MM.1S (cell line): ENCODE measurements at regions not wholly inside any gene's neighbourhood (a gene's known extent, or its start where the extent isn't known, plus 50 kb on each side); places are given as distances from the start of the nearest gene placed in this dataset.
"Not testable (repeated sequence)": the region's sequence is repeated elsewhere in the genome, so short reads cannot be mapped to it uniquely, and the experiment has no call there.

Experiments used
- DNase-seq: peaks from one replicate; pipeline ENCODE4 v3.0.0-alpha.2; 2015
- H2AFZ ChIP-seq: fragments of 300-600 bp; sonication (generic); 2 replicates; pipeline ENCODE4 v1.6.0; 2016; ENCODE audit warnings: antibody characterized with exemption, low read length
- H3F3A ChIP-seq: fragments of 300-600 bp; sonication (generic); 2 replicates; pipeline ENCODE4 v1.6.1; 2016; ENCODE audit warnings: mild to moderate bottlenecking, antibody characterized with exemption, low read length, moderate library complexity, mixed read lengths; ENCODE audit not compliant: insufficient read depth
- H3K27ac ChIP-seq: fragments of 300-600 bp; sonication (generic); 2 replicates; pipeline ENCODE4 v1.5.1; 2016; ENCODE audit warnings: mild to moderate bottlenecking, low read length
- H3K27me3 ChIP-seq: fragments of 300-600 bp; sonication (generic); replicated peaks from 2 replicates; pipeline ENCODE4 v1.6.0; 2016; ENCODE audit warnings: low read length; ENCODE audit not compliant: insufficient read depth
- H3K36me3 ChIP-seq: fragments of 300-600 bp; sonication (generic); replicated peaks from 2 replicates; pipeline ENCODE4 v1.6.1; 2016; ENCODE audit warnings: mild to moderate bottlenecking, low read length, mixed read lengths; ENCODE audit not compliant: insufficient read depth
- H3K4me1 ChIP-seq: fragments of 300-600 bp; sonication (generic); 2 replicates; pipeline ENCODE4 v1.6.1; 2016; ENCODE audit warnings: low read length, mixed read lengths
- H3K4me2 ChIP-seq: fragments of 300-600 bp; sonication (generic); 2 replicates; pipeline ENCODE4 v1.6.0; 2016; ENCODE audit warnings: low read depth, low read length
- H3K4me3 ChIP-seq: fragments of 300-600 bp; sonication (generic); 2 replicates; pipeline ENCODE4 v1.5.1; 2016; ENCODE audit warnings: low read length, mixed read lengths
- H3K79me2 ChIP-seq: fragments of 300-600 bp; sonication (generic); 2 replicates; pipeline ENCODE4 v1.6.1; 2016; ENCODE audit warnings: mixed run types, low read length, mixed read lengths
- H3K9ac ChIP-seq: fragments of 300-600 bp; sonication (generic); 2 replicates; pipeline ENCODE4 v1.6.1; 2016; ENCODE audit warnings: low read length, mixed read lengths
- H3K9me2 ChIP-seq: fragments of 300-600 bp; sonication (generic); replicated peaks from 2 replicates; pipeline ENCODE4 v1.6.1; 2016; ENCODE audit warnings: mild to moderate bottlenecking, low read length, mixed read lengths; ENCODE audit not compliant: insufficient read depth
- H3K9me3 ChIP-seq: fragments of 300-600 bp; sonication (generic); replicated peaks from 2 replicates; pipeline ENCODE4 v1.6.1; 2016; ENCODE audit warnings: mild to moderate bottlenecking, low read length, mixed read lengths; ENCODE audit not compliant: insufficient read depth
- H4K20me1 ChIP-seq: fragments of 300-600 bp; sonication (generic); 2 replicates; pipeline ENCODE4 v1.6.1; 2016; ENCODE audit warnings: mild to moderate bottlenecking, low read length, moderate library complexity, mixed read lengths; ENCODE audit not compliant: insufficient read depth
- EZH2 ChIP-seq: fragments of 300-600 bp; sonication (generic); optimal IDR thresholded peaks from 2 replicates; pipeline ENCODE3; 2017; ENCODE audit warnings: low read depth, mild to moderate bottlenecking, antibody characterized with exemption, low read length, mixed read lengths
- EZH2phosphoT487 ChIP-seq: fragments of 300-600 bp; sonication (generic); IDR thresholded peaks from 2 replicates; pipeline ENCODE4 v1.6.1; 2018; ENCODE audit warnings: antibody characterized with exemption, low read length
- TF ChIP-seq, protein P1 (sequence below): fragments of 300-600 bp; sonication (generic); IDR thresholded peaks from 2 replicates; pipeline ENCODE4 v1.5.1; 2016; ENCODE audit warnings: antibody characterized with exemption, low read length, mixed read lengths

DNA sequence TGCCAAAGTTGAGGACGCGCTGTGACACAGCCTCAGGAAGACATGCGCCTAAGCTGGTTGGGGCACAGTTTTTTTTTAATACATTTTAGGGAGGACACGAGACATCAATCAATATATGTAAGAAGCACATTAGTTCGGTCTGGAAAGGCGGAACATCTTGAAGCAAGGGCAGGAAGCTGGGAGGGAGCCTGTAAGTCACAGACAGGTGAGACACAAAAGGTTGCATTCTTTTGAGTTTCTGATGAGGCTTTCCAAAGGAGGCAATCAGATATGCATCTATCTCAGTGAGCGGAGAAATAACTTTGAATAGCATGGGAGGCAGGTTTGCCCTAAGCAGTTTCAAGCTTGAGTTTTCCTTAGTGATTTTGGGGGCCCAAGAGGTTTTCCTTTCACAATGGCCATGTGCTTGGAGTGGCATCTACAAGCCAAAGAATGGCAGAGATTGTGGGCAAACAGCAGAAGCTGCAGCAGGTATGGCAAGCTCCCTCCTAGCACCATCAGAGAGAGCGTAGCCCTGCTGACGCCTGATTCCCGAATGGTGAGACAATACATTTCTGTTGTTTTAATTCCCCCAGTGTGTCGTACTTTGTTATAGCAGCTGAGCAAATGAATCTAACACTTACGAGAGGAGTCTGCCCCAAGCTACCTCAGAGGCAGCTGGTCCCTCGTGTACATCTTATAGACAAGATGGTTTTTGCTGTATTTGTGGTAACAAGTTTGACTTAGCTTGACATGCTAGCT is 99.5 kb upstream of the TMTC4 start:
- Histone ChIP-seq H3F3A (no peaks in the 10 kb centered on the region), H2AFZ (no peak overlapping the region), H3K4me2 (no peak overlapping the region), H3K4me1 (peaks cover 8% of the 10 kb centered on the region), H3K27ac (no peak overlapping the region), H3K9ac (no peak overlapping the region), H3K36me3 (no peaks in the 10 kb centered on the region), H4K20me1 (no peaks in the 10 kb centered on the region), H3K4me3 (no peak overlapping the region), H3K9me2 (no peaks in the 10 kb centered on the region), H3K79me2 (no peaks in the 10 kb centered on the region), H3K9me3 (no peaks in the 10 kb centered on the region), H3K27me3 (no peaks in the 10 kb centered on the region)
- TF ChIP-seq, protein P1, sequence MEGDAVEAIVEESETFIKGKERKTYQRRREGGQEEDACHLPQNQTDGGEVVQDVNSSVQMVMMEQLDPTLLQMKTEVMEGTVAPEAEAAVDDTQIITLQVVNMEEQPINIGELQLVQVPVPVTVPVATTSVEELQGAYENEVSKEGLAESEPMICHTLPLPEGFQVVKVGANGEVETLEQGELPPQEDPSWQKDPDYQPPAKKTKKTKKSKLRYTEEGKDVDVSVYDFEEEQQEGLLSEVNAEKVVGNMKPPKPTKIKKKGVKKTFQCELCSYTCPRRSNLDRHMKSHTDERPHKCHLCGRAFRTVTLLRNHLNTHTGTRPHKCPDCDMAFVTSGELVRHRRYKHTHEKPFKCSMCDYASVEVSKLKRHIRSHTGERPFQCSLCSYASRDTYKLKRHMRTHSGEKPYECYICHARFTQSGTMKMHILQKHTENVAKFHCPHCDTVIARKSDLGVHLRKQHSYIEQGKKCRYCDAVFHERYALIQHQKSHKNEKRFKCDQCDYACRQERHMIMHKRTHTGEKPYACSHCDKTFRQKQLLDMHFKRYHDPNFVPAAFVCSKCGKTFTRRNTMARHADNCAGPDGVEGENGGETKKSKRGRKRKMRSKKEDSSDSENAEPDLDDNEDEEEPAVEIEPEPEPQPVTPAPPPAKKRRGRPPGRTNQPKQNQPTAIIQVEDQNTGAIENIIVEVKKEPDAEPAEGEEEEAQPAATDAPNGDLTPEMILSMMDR: no peak
- TF ChIP-seq EZH2 (no peak), EZH2phosphoT487 (no peak)
- no peak for DNase-seq

DNA sequence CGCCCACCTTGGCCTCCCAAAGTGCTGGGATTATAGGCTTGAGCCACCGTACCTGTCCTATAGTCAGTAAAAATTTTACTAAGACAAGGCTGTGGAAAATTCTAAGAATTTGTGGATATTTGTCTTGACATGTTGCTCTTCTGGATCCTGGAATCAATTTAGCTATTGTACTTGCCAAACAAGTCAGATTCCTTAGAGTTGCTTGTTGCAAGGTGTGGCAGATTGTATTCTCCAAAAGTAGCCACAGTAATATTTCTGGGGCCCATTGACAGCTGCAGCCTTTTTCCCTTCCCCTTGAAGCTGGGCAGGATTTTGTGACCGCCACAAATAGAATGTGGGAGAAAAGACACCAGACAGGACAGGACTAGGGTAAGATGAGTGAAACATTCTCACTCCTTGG is 98.8 kb upstream of the TMTC4 start:
- no peak overlapping the region for H3K27ac ChIP-seq
- no peak for TF ChIP-seq EZH2
- no peak for TF ChIP-seq EZH2phosphoT487
- H3K4me1 ChIP-seq: peaks cover 8% of the 10 kb centered on the region
- H3K79me2 ChIP-seq: no peaks in the 10 kb centered on the region
- no peaks in the 10 kb centered on the region for H4K20me1 ChIP-seq
- H3K36me3 ChIP-seq: no peaks in the 10 kb centered on the region
- H3K9me3 ChIP-seq: no peaks in the 10 kb centered on the region
- no peak overlapping the region for H3K4me3 ChIP-seq
- H3K27me3 ChIP-seq: no peaks in the 10 kb centered on the region
- H3K9ac ChIP-seq: no peak overlapping the region
- H2AFZ ChIP-seq: no peak overlapping the region
- H3K9me2 ChIP-seq: no peaks in the 10 kb centered on the region
- H3K4me2 ChIP-seq: no peak overlapping the region
- H3F3A ChIP-seq: no peaks in the 10 kb centered on the region
- no peak for DNase-seq

DNA sequence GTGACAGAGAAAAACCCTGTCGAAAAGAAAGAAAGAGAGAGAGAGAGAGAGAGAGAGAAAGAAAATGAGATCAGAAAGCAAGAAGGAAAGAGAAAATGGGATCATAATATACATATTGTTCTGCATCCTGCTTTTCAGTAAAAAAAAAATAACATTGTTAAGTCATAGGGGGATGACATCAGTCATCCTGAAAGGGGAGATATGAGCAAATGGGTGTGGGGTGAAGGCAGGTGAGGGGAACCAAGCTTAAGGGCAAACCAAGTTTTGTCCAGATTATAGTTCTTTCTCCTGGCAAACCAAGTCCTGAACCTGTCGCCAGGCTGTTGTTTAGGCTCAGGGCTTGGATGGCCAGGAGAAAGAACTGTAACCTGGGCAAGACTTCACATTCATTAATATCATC is 92.6 kb upstream of the TMTC4 start:
- Histone ChIP-seq H4K20me1 (no peaks in the 10 kb centered on the region), H3K9ac (no peak overlapping the region), H3K36me3 (no peaks in the 10 kb centered on the region), H3K9me2 (no peaks in the 10 kb centered on the region), H3K4me1 (peaks cover 8% of the 10 kb centered on the region), H3F3A (no peaks in the 10 kb centered on the region), H3K4me3 (no peak overlapping the region), H3K4me2 (no peak overlapping the region), H3K27me3 (no peaks in the 10 kb centered on the region), H3K9me3 (no peaks in the 10 kb centered on the region), H3K27ac (no peak overlapping the region), H3K79me2 (no peaks in the 10 kb centered on the region), H2AFZ (no peak overlapping the region)
- no peak for DNase-seq
- TF ChIP-seq EZH2: no peak
- TF ChIP-seq EZH2phosphoT487: no peak
- TF ChIP-seq, protein P1: no peak

DNA sequence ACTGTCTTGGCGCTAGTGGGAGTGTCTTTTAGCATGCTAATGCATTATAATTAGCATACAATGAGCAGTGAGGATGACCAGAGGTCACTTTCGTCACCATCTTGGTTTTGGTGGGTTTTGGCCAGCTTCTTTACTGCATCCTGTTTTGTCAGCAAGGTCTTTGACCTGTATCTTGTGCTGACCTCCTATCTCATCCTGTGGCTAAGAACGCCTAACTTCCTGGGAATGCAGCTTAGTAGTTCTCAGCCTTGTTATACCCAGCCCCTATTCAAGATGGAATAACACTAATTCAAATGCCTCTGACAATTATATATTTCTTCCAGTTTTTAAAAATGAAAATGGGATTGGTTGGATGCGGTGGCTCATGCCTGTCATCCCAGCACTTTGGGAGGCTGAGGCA is 92.0 kb upstream of the TMTC4 start:
- H3K4me3 ChIP-seq, H3K27me3 ChIP-seq, H3K9me2 ChIP-seq, H3K4me1 ChIP-seq, H3K4me2 ChIP-seq, H3K36me3 ChIP-seq, H2AFZ ChIP-seq, H3F3A ChIP-seq, H3K79me2 ChIP-seq, H4K20me1 ChIP-seq, H3K27ac ChIP-seq, H3K9me3 ChIP-seq, DNase-seq, H3K9ac ChIP-seq: not testable (repeated sequence)
